Gastrocnemius medialis (tissue), 4 donors: ENCODE measurements at regions not wholly inside any gene's neighbourhood (a gene's known extent, or its start where the extent isn't known, plus 50 kb on each side); places are given as distances from the start of the nearest gene placed in this dataset.

Experiments used
- POLR2A ChIP-seq, 2 donors: fragments of 450-650 bp; IDR thresholded peaks; one replicate each; pipeline ENCODE4 v1.6.1; 2017; ENCODE audit warnings: antibody characterized with exemption in 2 of 2, mild to moderate bottlenecking in 2 of 2, moderate library complexity in 2 of 2
- TF ChIP-seq, protein P1 (sequence below), 5 experiments: fragments of 450-650 bp in 3 of 5; fragments of 200-600 bp in 2 of 5; sonication (generic) in 2 of 5; IDR thresholded peaks in 4 of 5; conservative IDR thresholded peaks in 1 of 5; 1 replicate in 4 of 5; 2 replicates in 1 of 5; pipeline ENCODE4 v1.5.1; 2016 to 2019; ENCODE audit warnings: antibody characterized with exemption in 5 of 5, mild to moderate bottlenecking in 3 of 5, moderate library complexity in 3 of 5

DNA sequence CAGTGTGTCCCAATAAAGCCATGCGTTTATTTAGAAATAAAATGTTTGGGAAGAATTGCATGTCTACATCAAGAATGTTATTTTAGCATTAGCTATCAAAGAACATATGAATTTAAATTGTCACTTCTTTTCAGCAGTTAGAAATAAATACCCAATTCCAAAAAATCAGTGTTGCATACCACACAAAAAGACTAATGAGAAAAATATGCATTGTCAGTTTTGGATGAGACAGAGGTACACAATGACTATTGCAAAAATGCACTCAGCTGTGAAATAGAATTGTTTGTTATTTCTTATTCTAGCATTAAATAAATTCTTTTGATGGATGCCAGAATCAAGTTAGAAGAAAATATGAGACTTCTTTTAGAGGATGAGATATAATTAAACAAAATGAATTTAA is 833.9 kb downstream of the SLITRK1 start:
- TF ChIP-seq, protein P1, sequence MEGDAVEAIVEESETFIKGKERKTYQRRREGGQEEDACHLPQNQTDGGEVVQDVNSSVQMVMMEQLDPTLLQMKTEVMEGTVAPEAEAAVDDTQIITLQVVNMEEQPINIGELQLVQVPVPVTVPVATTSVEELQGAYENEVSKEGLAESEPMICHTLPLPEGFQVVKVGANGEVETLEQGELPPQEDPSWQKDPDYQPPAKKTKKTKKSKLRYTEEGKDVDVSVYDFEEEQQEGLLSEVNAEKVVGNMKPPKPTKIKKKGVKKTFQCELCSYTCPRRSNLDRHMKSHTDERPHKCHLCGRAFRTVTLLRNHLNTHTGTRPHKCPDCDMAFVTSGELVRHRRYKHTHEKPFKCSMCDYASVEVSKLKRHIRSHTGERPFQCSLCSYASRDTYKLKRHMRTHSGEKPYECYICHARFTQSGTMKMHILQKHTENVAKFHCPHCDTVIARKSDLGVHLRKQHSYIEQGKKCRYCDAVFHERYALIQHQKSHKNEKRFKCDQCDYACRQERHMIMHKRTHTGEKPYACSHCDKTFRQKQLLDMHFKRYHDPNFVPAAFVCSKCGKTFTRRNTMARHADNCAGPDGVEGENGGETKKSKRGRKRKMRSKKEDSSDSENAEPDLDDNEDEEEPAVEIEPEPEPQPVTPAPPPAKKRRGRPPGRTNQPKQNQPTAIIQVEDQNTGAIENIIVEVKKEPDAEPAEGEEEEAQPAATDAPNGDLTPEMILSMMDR (IDR thresholded peaks at IDR 0.05 in 4 of 5, conservative IDR thresholded peaks at IDR 0.05 in 1 of 5) = no peak
- no peak for TF ChIP-seq POLR2A (IDR thresholded peaks at IDR 0.05)
